WTC11 (cell line): ENCODE measurements at regions not wholly inside any gene's neighbourhood (a gene's known extent, or its start where the extent isn't known, plus 50 kb on each side); places are given as distances from the start of the nearest gene placed in this dataset.

Experiments used
- ATAC-seq: fragments of 200-7000 bp; cut with Tn5 transposase; 2 replicates; pipeline ENCODE4 v1.10.0; 2021; ENCODE audit warnings: mild to moderate bottlenecking, moderate library complexity
- CTCF ChIA-PET: fragments of 300-600 bp; sonication (Branson Sonifier 250); formaldehyde crosslinking; loops from one replicate; lab custom pipeline; 2021; ENCODE audit warnings: antibody characterized with exemption; lab: Charles Lee
- POLR2A ChIA-PET: fragments of 350-600 bp; sonication (Branson Sonifier 250); formaldehyde crosslinking; loops from one replicate; lab custom pipeline; 2021; ENCODE audit warnings: antibody characterized with exemption; lab: Charles Lee
- DNase-seq: peaks from one replicate; pipeline ENCODE4 v3.0.0; 2021; ENCODE audit warnings: low spot score
- H3K27ac Mint-ChIP-seq: 2 replicates; pipeline ENCODE4 v1.8.0; 2021; ENCODE audit warnings: mixed read lengths
- H3K27me3 Mint-ChIP-seq: 2 replicates; pipeline ENCODE4 v1.8.0; 2021; ENCODE audit warnings: low read depth, mild to moderate bottlenecking, moderate library complexity, mixed read lengths
- H3K36me3 Mint-ChIP-seq: 2 replicates; pipeline ENCODE4 v1.8.0; 2021; ENCODE audit warnings: mixed read lengths
- H3K4me1 Mint-ChIP-seq: 2 replicates; pipeline ENCODE4 v1.8.0; 2022; ENCODE audit warnings: mixed read lengths
- H3K4me3 Mint-ChIP-seq: 2 replicates; pipeline ENCODE4 v1.8.0; 2021; ENCODE audit warnings: mild to moderate bottlenecking, moderate library complexity, mixed read lengths
- H3K9me3 Mint-ChIP-seq: 2 replicates; pipeline ENCODE4 v1.8.0; 2021; ENCODE audit warnings: mixed read lengths
- AFF4 ChIP-seq: sonication (generic); formaldehyde crosslinking; IDR thresholded peaks from 2 replicates; pipeline ENCODE4 v1.8.1; 2023; ENCODE audit warnings: mild to moderate bottlenecking, missing genetic modification reagents, borderline replicate concordance
- CREB1 ChIP-seq: sonication (generic); formaldehyde crosslinking; IDR thresholded peaks from 2 replicates; pipeline ENCODE4 v1.8.0; 2023; ENCODE audit warnings: mild to moderate bottlenecking, missing genetic modification reagents
- E2F1 ChIP-seq: sonication (generic); formaldehyde crosslinking; IDR thresholded peaks from 2 replicates; pipeline ENCODE4 v1.8.0; 2022; ENCODE audit warnings: mild to moderate bottlenecking, missing genetic modification reagents
- EMX1 ChIP-seq: fragments of 250-450 bp; sonication (Bioruptor Pico); IDR thresholded peaks from 2 replicates; pipeline ENCODE4 v1.8.0; 2021; ENCODE audit warnings: mild to moderate bottlenecking
- FOXK1 ChIP-seq: sonication (generic); formaldehyde crosslinking; IDR thresholded peaks from 2 replicates; pipeline ENCODE4 v1.8.0; 2022; ENCODE audit warnings: mild to moderate bottlenecking, moderate library complexity, missing genetic modification reagents
- GABPB1 ChIP-seq: sonication (generic); formaldehyde crosslinking; IDR thresholded peaks from 2 replicates; pipeline ENCODE4 v1.8.1; 2023; ENCODE audit warnings: mild to moderate bottlenecking, missing genetic modification reagents
- IRF1 ChIP-seq: sonication (generic); formaldehyde crosslinking; IDR thresholded peaks from 2 replicates; pipeline ENCODE4 v1.8.0; 2023; ENCODE audit warnings: missing genetic modification reagents
- JUN ChIP-seq: sonication (generic); formaldehyde crosslinking; IDR thresholded peaks from 2 replicates; pipeline ENCODE4 v1.8.0; 2023; ENCODE audit warnings: mild to moderate bottlenecking, missing genetic modification reagents
- MLX ChIP-seq: sonication (generic); formaldehyde crosslinking; IDR thresholded peaks from 2 replicates; pipeline ENCODE4 v1.8.1; 2023; ENCODE audit warnings: mild to moderate bottlenecking, missing genetic modification reagents, moderate library complexity
- NR3C1 ChIP-seq: sonication (generic); formaldehyde crosslinking; conservative IDR thresholded peaks from 2 replicates; pipeline ENCODE4 v1.8.1; 2023; ENCODE audit warnings: low read depth, mild to moderate bottlenecking, missing genetic modification reagents
- RELA ChIP-seq: sonication (generic); formaldehyde crosslinking; IDR thresholded peaks from 2 replicates; pipeline ENCODE4 v1.8.1; 2022; ENCODE audit warnings: missing genetic modification reagents, mild to moderate bottlenecking, borderline replicate concordance
- SOX15 ChIP-seq: fragments of 250-450 bp; sonication (Bioruptor Pico); IDR thresholded peaks from 2 replicates; pipeline ENCODE4 v1.9.0; 2021; ENCODE audit warnings: mild to moderate bottlenecking
- ZNF121 ChIP-seq: sonication (generic); formaldehyde crosslinking; IDR thresholded peaks from 2 replicates; pipeline ENCODE4 v1.8.0; 2023; ENCODE audit warnings: missing genetic modification reagents
- ZNF281 ChIP-seq: sonication (generic); formaldehyde crosslinking; IDR thresholded peaks from 2 replicates; pipeline ENCODE4 v1.8.0; 2023; ENCODE audit warnings: mild to moderate bottlenecking, missing genetic modification reagents
- ZNF423 ChIP-seq: fragments of 250-450 bp; sonication (Bioruptor Pico); IDR thresholded peaks from 2 replicates; pipeline ENCODE4 v2.1.2; 2022; ENCODE audit warnings: mild to moderate bottlenecking, moderate library complexity
- ZSCAN18 ChIP-seq: fragments of 250-450 bp; sonication (Bioruptor Pico); IDR thresholded peaks from 2 replicates; pipeline ENCODE4 v2.1.2; 2022; ENCODE audit warnings: mild to moderate bottlenecking, moderate library complexity

- Mint-ChIP-seq H3K27me3 (no peaks in the 10 kb centered on the region), H3K4me3 (no peak overlapping the region), H3K9me3 (no peaks in the 10 kb centered on the region), H3K4me1 (peaks cover 4% of the 10 kb centered on the region), H3K36me3 (no peaks in the 10 kb centered on the region), H3K27ac (no peak overlapping the region)
- ATAC-seq (no peak), DNase-seq (no peak)
- TF ChIP-seq SOX15 (CRISPR knock-in tag) (no peak), AFF4 (CRISPR knock-in tag) (no peak), IRF1 (CRISPR knock-in tag) (no peak), E2F1 (CRISPR knock-in tag) (no peak), ZNF121 (CRISPR knock-in tag) (no peak), JUN (CRISPR knock-in tag) (no peak), MLX (CRISPR knock-in tag) (no peak)
- CTCF ChIA-PET: no interaction called here
- POLR2A ChIA-PET: no interaction called here
Observed at GRCh38 chr4:115430024-115430423, 316.6 kb upstream of the NDST4 start.

GRCh38 chr4:115428455-115428854 lies 315.0 kb upstream of the NDST4 start:
- Mint-ChIP-seq H3K4me3 (no peak overlapping the region), H3K27me3 (no peaks in the 10 kb centered on the region), H3K9me3 (peaks cover 14% of the 10 kb centered on the region), H3K36me3 (peaks cover 15% of the 10 kb centered on the region)
- ChIA-PET CTCF (no interaction called here), POLR2A (no interaction called here)
- DNase-seq: no peak
- no peak for TF ChIP-seq SOX15 (CRISPR knock-in tag)
- TF ChIP-seq RELA (CRISPR knock-in tag): no peak
- no peak for TF ChIP-seq ZSCAN18
- no peak for TF ChIP-seq EMX1 (CRISPR knock-in tag)
- TF ChIP-seq FOXK1: no peak
- no peak for TF ChIP-seq ZNF423 (CRISPR knock-in tag)
- no peak for TF ChIP-seq CREB1
- no peak for TF ChIP-seq ZNF281
- TF ChIP-seq NR3C1 (CRISPR knock-in tag): no peak
- TF ChIP-seq GABPB1: no peak
- TF ChIP-seq, all 79 proteins: peak for 0
- Mint-ChIP-seq H3K4me1 (peaks cover 4% of the 10 kb centered on the region), H3K27ac (no peak overlapping the region)
- ATAC-seq: no peak
